HG03457 (cell line): ENCODE measurements at regions not wholly inside any gene's neighbourhood (a gene's known extent, or its start where the extent isn't known, plus 50 kb on each side); places are given as distances from the start of the nearest gene placed in this dataset.
"Not testable (repeated sequence)": the region's sequence is repeated elsewhere in the genome, so short reads cannot be mapped to it uniquely, and the experiment has no call there.

Experiments used
- ATAC-seq: cut with Tn5 transposase; IDR thresholded peaks from one replicate; pipeline ENCODE4 v1.9.1; 2021; ENCODE audit warnings: moderate number of reproducible peaks; ENCODE audit not compliant: unreplicated experiment

GRCh38 chr3:127420829-127421228 is 133.0 kb upstream of the PRR20G start:
- no peak for ATAC-seq

GRCh38 chr3:127419641-127420553 is 132.1 kb upstream of the PRR20G start:
- no peak for ATAC-seq

- no peak for ATAC-seq
Measured at GRCh38 chr3:127419182-127419581, 131.3 kb upstream of the PRR20G start.

- ATAC-seq: no peak
Measured at GRCh38 chr3:127418560-127419147, 130.8 kb upstream of the PRR20G start.

- ATAC-seq: no peak
Measured at GRCh38 chr3:127417709-127418559, 130.1 kb upstream of the PRR20G start.

- no peak for ATAC-seq
Measured at GRCh38 chr3:127413871-127414270, 126.0 kb upstream of the PRR20G start.

- no peak for ATAC-seq
Measured at GRCh38 chr3:127413318-127413673, 125.5 kb upstream of the PRR20G start.

- ATAC-seq: no peak
Measured at GRCh38 chr3:127412578-127413317, 124.9 kb upstream of the PRR20G start.

- ATAC-seq: not testable (repeated sequence)
Measured at GRCh38 chr3:127411875-127412274, 124.0 kb upstream of the PRR20G start.

GRCh38 chr3:127411083-127411727 is 123.4 kb upstream of the PRR20G start:
- no peak for ATAC-seq

GRCh38 chr3:127410678-127411077 is 122.8 kb upstream of the PRR20G start:
- ATAC-seq: no peak

GRCh38 chr3:127410137-127410488 is 122.3 kb upstream of the PRR20G start:
- no peak for ATAC-seq

- ATAC-seq: no peak
Measured at GRCh38 chr3:127409421-127410136, 121.7 kb upstream of the PRR20G start.

GRCh38 chr3:127408684-127409420 is 121.0 kb upstream of the PRR20G start:
- ATAC-seq: no peak

- ATAC-seq: no peak
Measured at GRCh38 chr3:127408022-127408683, 120.3 kb upstream of the PRR20G start.

- no peak for ATAC-seq
Measured at GRCh38 chr3:127407026-127407939, 119.4 kb upstream of the PRR20G start.

GRCh38 chr3:127406309-127407025 is 118.6 kb upstream of the PRR20G start:
- ATAC-seq: no peak
